ENCODE measurements at regions not wholly inside any gene's neighbourhood (a gene's known extent, or its start where the extent isn't known, plus 50 kb on each side); places are given as distances from the start of the nearest gene placed in this dataset.

DNA sequence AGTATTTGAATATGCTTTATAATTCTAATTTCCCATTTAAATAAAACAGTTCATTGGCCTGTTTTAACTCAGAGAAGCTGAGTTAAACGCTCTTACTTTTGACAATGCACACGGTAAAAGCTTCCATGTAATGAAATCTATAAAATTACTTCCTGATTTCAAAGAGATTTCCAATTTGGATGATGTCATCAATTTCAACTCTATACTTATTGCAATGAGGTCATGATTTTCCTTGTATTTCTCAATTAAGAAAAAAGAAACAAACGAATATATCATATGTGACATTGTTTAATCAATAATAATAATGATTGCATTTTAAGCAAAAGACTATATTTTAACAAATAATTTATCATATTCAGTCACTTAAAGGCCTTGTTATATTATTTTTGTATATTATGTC, 926.1 kb upstream of the MANEA start:
- H3K36me3 ChIP-seq (ENCODE audit: control insufficient read depth in 3 of 3, insufficient read depth in 3 of 3, low read length in 3 of 3) = no peaks in the 10 kb centered on the region
- no peaks in the 10 kb centered on the region for H3K9me3 ChIP-seq (ENCODE audit: control insufficient read depth in 3 of 3, low read length in 3 of 3)
- no peaks in the 10 kb centered on the region for H3K4me1 ChIP-seq (ENCODE audit: control insufficient read depth in 3 of 3, insufficient read depth in 3 of 3, low read length in 3 of 3)
- H3K27me3 ChIP-seq (ENCODE audit: control insufficient read depth in 3 of 3, insufficient read depth in 3 of 3, low read length in 3 of 3) = no peaks in the 10 kb centered on the region
- no peak overlapping the region for H3K27ac ChIP-seq (ENCODE audit: low read depth, low read length)
- no peak overlapping the region for H3K9ac ChIP-seq (ENCODE audit: low read depth in 1 of 3, low read length in 3 of 3)
- H3K4me3 ChIP-seq (ENCODE audit: low read length in 3 of 3) = no peak overlapping the region

DNA sequence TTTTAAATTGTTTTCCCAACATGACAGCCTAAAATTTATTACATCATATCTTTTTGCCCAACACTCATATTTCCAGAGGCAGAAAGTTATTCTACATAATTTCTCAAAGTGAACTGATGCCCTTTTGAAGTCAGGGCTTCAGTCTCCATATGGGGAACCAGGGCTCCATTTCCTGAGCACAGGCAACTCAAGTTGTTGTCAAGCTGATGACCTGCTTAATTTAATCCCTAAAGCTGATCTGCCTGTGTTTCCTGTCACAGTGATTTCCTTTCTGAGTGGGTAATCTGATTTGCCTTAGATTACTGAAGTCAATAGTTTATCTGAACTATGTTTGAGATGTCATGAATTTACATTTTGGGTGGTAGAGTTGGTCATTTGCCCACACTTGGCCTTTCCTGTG, 932.1 kb upstream of the MANEA start:
- Histone ChIP-seq H3K4me1 (ENCODE audit: control insufficient read depth in 3 of 3, insufficient read depth in 3 of 3, low read length in 3 of 3) (no peaks in the 10 kb centered on the region), H3K4me3 (ENCODE audit: low read length in 3 of 3) (no peak overlapping the region), H3K9ac (ENCODE audit: low read depth in 1 of 3, low read length in 3 of 3) (no peak overlapping the region), H3K36me3 (ENCODE audit: control insufficient read depth in 3 of 3, insufficient read depth in 3 of 3, low read length in 3 of 3) (no peaks in the 10 kb centered on the region), H3K9me3 (ENCODE audit: control insufficient read depth in 3 of 3, low read length in 3 of 3) (no peaks in the 10 kb centered on the region), H3K27ac (ENCODE audit: low read depth, low read length) (no peak overlapping the region), H3K27me3 (ENCODE audit: control insufficient read depth in 3 of 3, insufficient read depth in 3 of 3, low read length in 3 of 3) (no peaks in the 10 kb centered on the region)

DNA sequence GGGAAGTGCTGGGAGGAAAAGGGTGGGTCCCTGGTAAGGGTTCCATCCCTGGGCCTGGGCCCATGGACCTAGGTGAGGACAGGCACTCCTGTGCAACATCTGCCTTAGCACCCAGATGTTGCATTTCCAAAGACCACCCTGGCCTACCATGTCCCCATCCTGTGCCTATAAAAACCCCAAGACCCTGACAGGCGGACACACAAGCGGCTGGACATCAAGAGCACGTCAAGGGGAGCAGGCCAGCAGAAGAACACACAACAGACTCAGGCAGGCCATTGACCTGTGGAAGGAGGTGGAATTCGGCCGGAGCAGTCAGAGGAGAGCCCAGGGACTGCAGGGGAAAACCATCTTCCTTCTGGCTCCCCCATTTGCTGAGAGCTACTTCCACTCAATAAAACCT, 937.8 kb upstream of the MANEA start:
- H3K4me3 ChIP-seq (ENCODE audit: low read length in 3 of 3) = no peak overlapping the region
- no peaks in the 10 kb centered on the region for H3K27me3 ChIP-seq (ENCODE audit: control insufficient read depth in 3 of 3, insufficient read depth in 3 of 3, low read length in 3 of 3)
- no peak overlapping the region for H3K9ac ChIP-seq (ENCODE audit: low read depth in 1 of 3, low read length in 3 of 3)
- no peaks in the 10 kb centered on the region for H3K4me1 ChIP-seq (ENCODE audit: control insufficient read depth in 3 of 3, insufficient read depth in 3 of 3, low read length in 3 of 3)
- H3K36me3 ChIP-seq (ENCODE audit: control insufficient read depth in 3 of 3, insufficient read depth in 3 of 3, low read length in 3 of 3) = no peaks in the 10 kb centered on the region
- no peaks in the 10 kb centered on the region for H3K9me3 ChIP-seq (ENCODE audit: control insufficient read depth in 3 of 3, low read length in 3 of 3)
- no peak overlapping the region for H3K27ac ChIP-seq (ENCODE audit: low read depth, low read length)

DNA sequence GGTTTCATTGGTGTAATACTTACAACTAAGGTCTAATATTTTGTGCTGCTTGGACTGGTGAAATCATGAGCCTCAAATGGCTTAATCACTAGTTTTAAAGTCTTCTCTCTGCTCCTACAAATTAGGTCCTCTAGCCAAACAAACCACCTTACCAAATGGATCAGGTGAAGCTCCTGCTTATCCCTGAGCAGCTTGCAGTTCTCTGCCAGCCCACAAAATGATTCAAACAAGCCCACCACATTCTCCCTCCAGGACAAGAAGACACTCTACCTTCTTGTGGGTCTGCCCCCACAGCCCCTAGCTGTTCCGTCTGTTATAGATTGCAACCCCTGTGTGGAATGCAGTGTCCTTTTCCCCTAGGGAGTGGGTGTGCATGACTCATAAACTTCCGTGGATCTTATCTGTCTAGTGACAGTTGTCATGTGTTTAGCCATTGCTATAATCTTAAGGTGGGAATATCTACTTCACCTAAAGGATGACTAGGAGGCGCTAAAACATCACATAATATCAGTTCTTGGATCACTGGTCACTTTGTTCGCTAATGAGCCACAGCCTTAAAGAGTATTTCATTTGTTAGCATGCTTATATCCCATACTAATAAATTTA, 940.5 kb upstream of the MANEA start:
- Histone ChIP-seq H3K36me3 (ENCODE audit: control insufficient read depth in 3 of 3, insufficient read depth in 3 of 3, low read length in 3 of 3) (no peaks in the 10 kb centered on the region), H3K9ac (ENCODE audit: low read depth in 1 of 3, low read length in 3 of 3) (no peak overlapping the region), H3K27ac (ENCODE audit: low read depth, low read length) (no peak overlapping the region), H3K27me3 (ENCODE audit: control insufficient read depth in 3 of 3, insufficient read depth in 3 of 3, low read length in 3 of 3) (no peaks in the 10 kb centered on the region), H3K9me3 (ENCODE audit: control insufficient read depth in 3 of 3, low read length in 3 of 3) (no peaks in the 10 kb centered on the region), H3K4me3 (ENCODE audit: low read length in 3 of 3) (no peak overlapping the region), H3K4me1 (ENCODE audit: control insufficient read depth in 3 of 3, insufficient read depth in 3 of 3, low read length in 3 of 3) (no peaks in the 10 kb centered on the region)

DNA sequence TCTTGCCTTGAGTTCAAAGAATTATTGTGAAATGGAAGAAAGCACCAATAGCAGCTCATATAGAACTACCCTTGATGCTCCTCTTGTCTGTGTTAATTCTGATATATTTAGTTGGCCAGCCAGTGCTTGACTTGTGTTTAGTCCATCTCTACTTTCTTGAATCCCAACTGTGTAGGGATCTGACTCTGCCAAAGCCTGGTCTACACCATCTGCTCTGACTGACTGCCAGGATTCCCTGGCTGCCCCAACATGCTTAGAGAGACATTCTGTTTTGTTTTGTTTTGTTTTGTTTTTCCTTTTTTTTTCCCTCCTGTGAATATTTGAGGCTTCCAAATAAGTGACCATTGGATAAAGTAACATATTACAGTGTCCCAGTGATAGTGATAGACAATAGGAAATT, 953.7 kb upstream of the MANEA start:
- H3K4me3 ChIP-seq (ENCODE audit: low read length in 3 of 3) = no peak overlapping the region
- H3K27me3 ChIP-seq (ENCODE audit: control insufficient read depth in 3 of 3, insufficient read depth in 3 of 3, low read length in 3 of 3) = no peaks in the 10 kb centered on the region
- no peaks in the 10 kb centered on the region for H3K36me3 ChIP-seq (ENCODE audit: control insufficient read depth in 3 of 3, insufficient read depth in 3 of 3, low read length in 3 of 3)
- no peak overlapping the region for H3K9ac ChIP-seq (ENCODE audit: low read depth in 1 of 3, low read length in 3 of 3)
- H3K27ac ChIP-seq (ENCODE audit: low read depth, low read length) = no peak overlapping the region
- no peaks in the 10 kb centered on the region for H3K9me3 ChIP-seq (ENCODE audit: control insufficient read depth in 3 of 3, low read length in 3 of 3)
- no peaks in the 10 kb centered on the region for H3K4me1 ChIP-seq (ENCODE audit: control insufficient read depth in 3 of 3, insufficient read depth in 3 of 3, low read length in 3 of 3)

DNA sequence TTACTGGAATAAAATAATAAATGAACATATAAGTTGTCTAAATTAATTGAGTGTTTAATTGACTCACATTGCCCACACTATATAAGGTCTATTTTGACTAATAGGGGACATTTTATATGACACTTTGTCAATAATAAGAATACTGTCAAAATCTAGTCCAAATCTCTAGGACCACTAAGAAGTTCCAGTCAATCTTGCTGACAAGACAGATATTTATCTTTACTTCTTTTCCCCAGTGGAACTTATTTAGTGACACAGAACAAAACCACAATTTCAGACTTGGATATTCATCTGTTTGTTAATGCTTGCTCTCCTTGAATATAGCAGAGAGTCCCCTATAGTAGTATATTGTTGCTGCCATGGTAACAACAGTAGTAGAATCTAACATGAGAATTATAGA, 954.6 kb upstream of the MANEA start:
- H3K9me3 ChIP-seq (ENCODE audit: control insufficient read depth in 3 of 3, low read length in 3 of 3) = no peaks in the 10 kb centered on the region
- no peaks in the 10 kb centered on the region for H3K27me3 ChIP-seq (ENCODE audit: control insufficient read depth in 3 of 3, insufficient read depth in 3 of 3, low read length in 3 of 3)
- no peaks in the 10 kb centered on the region for H3K4me1 ChIP-seq (ENCODE audit: control insufficient read depth in 3 of 3, insufficient read depth in 3 of 3, low read length in 3 of 3)
- no peak overlapping the region for H3K27ac ChIP-seq (ENCODE audit: low read depth, low read length)
- H3K4me3 ChIP-seq (ENCODE audit: low read length in 3 of 3) = no peak overlapping the region
- H3K9ac ChIP-seq (ENCODE audit: low read depth in 1 of 3, low read length in 3 of 3) = no peak overlapping the region
- H3K36me3 ChIP-seq (ENCODE audit: control insufficient read depth in 3 of 3, insufficient read depth in 3 of 3, low read length in 3 of 3) = no peaks in the 10 kb centered on the region

DNA sequence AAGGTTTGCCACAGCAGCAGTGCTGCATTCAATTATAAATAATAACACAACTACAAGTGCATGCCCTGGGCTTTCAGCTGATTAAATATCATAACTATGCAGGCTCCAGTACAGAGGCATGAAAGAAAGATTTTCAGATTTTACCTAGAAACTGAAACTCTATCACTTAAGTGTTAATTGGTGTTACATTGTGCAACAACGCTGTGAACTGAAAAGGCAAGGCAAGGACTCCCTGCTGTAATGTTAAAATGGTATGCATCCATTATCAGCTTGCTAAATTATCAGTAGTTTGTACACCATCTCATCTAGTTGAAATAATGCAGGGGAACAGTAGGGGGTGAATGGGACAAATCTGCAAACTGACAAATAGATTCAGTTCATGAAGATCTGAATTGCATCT, 976.7 kb upstream of the MANEA start:
- H3K36me3 ChIP-seq (ENCODE audit: control insufficient read depth in 3 of 3, insufficient read depth in 3 of 3, low read length in 3 of 3) = no peaks in the 10 kb centered on the region
- H3K4me3 ChIP-seq (ENCODE audit: low read length in 3 of 3) = no peak overlapping the region
- no peaks in the 10 kb centered on the region for H3K4me1 ChIP-seq (ENCODE audit: control insufficient read depth in 3 of 3, insufficient read depth in 3 of 3, low read length in 3 of 3)
- H3K9me3 ChIP-seq (ENCODE audit: control insufficient read depth in 3 of 3, low read length in 3 of 3) = no peaks in the 10 kb centered on the region
- no peak overlapping the region for H3K27ac ChIP-seq (ENCODE audit: low read depth, low read length)
- H3K27me3 ChIP-seq (ENCODE audit: control insufficient read depth in 3 of 3, insufficient read depth in 3 of 3, low read length in 3 of 3) = no peaks in the 10 kb centered on the region
- H3K9ac ChIP-seq (ENCODE audit: low read depth in 1 of 3, low read length in 3 of 3) = no peak overlapping the region

DNA sequence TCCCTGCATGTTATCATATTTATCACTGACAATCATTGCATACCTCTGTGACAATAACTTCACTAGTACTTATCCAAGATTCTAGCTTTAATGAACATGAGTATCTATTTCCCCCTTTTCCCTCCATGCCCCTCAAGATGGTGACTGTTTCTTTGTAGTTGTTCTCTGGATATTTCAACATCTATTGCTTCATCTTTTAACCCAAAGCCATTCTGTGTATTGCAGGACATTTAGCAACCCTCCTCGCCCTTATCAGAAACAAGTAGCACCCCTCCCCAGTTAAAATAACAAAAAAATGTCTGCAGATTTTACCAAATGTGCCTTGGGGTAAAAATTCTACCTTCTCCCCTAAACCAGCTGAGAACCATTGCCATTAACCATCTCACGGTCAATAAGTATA, 979.8 kb upstream of the MANEA start:
- Histone ChIP-seq H3K4me3 (ENCODE audit: low read length in 3 of 3) (no peak overlapping the region), H3K9me3 (ENCODE audit: control insufficient read depth in 3 of 3, low read length in 3 of 3) (no peaks in the 10 kb centered on the region), H3K4me1 (ENCODE audit: control insufficient read depth in 3 of 3, insufficient read depth in 3 of 3, low read length in 3 of 3) (no peaks in the 10 kb centered on the region), H3K36me3 (ENCODE audit: control insufficient read depth in 3 of 3, insufficient read depth in 3 of 3, low read length in 3 of 3) (no peaks in the 10 kb centered on the region), H3K9ac (ENCODE audit: low read depth in 1 of 3, low read length in 3 of 3) (no peak overlapping the region), H3K27me3 (ENCODE audit: control insufficient read depth in 3 of 3, insufficient read depth in 3 of 3, low read length in 3 of 3) (no peaks in the 10 kb centered on the region), H3K27ac (ENCODE audit: low read depth, low read length) (no peak overlapping the region)

DNA sequence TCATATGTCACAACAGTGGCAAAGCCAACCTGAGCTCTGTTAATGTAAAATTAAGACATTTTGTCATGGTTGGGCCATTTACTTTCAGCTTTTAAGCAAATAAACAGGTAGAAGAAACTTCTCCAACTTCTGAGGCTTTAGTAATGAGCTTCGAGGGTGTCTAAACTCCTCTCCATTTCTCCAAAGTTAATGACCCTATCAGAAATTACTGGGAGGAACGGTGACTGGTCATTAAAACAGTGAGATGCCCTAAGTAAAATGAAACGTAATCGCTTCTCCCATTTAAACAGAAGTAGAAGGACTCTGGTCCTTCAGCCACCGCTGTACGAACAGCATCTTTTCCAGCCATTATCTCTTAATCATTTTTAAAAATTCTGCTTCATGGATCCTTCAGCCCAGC, 986.9 kb upstream of the MANEA start:
- H3K27me3 ChIP-seq (ENCODE audit: control insufficient read depth in 3 of 3, insufficient read depth in 3 of 3, low read length in 3 of 3) = no peaks in the 10 kb centered on the region
- no peaks in the 10 kb centered on the region for H3K9me3 ChIP-seq (ENCODE audit: control insufficient read depth in 3 of 3, low read length in 3 of 3)
- no peaks in the 10 kb centered on the region for H3K4me1 ChIP-seq (ENCODE audit: control insufficient read depth in 3 of 3, insufficient read depth in 3 of 3, low read length in 3 of 3)
- no peak overlapping the region for H3K9ac ChIP-seq (ENCODE audit: low read depth in 1 of 3, low read length in 3 of 3)
- H3K27ac ChIP-seq (ENCODE audit: low read depth, low read length) = no peak overlapping the region
- H3K4me3 ChIP-seq (ENCODE audit: low read length in 3 of 3) = no peak overlapping the region
- H3K36me3 ChIP-seq (ENCODE audit: control insufficient read depth in 3 of 3, insufficient read depth in 3 of 3, low read length in 3 of 3) = no peaks in the 10 kb centered on the region

DNA sequence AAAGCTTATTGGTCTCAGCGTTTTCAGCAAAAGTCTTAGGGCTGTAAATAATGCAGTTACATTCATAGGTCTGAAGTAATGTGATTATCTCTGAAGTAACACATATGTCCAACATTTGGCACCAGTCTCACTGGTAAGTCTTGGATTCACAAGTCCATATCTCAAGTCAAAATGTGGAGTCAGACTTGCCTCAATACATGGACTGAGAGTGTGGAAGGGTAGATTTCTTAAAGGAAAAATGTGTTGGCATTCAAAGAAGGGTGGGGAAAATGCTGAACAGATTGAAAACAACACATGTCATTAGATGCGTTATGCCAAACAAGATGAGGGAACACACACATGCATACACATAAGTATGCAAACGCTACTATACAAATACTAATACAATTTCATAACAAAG, 989.0 kb upstream of the MANEA start:
- no peaks in the 10 kb centered on the region for H3K9me3 ChIP-seq (ENCODE audit: control insufficient read depth in 3 of 3, low read length in 3 of 3)
- H3K27me3 ChIP-seq (ENCODE audit: control insufficient read depth in 3 of 3, insufficient read depth in 3 of 3, low read length in 3 of 3) = no peaks in the 10 kb centered on the region
- no peak overlapping the region for H3K27ac ChIP-seq (ENCODE audit: low read depth, low read length)
- no peaks in the 10 kb centered on the region for H3K36me3 ChIP-seq (ENCODE audit: control insufficient read depth in 3 of 3, insufficient read depth in 3 of 3, low read length in 3 of 3)
- H3K9ac ChIP-seq (ENCODE audit: low read depth in 1 of 3, low read length in 3 of 3) = no peak overlapping the region
- no peaks in the 10 kb centered on the region for H3K4me1 ChIP-seq (ENCODE audit: control insufficient read depth in 3 of 3, insufficient read depth in 3 of 3, low read length in 3 of 3)
- no peak overlapping the region for H3K4me3 ChIP-seq (ENCODE audit: low read length in 3 of 3)

DNA sequence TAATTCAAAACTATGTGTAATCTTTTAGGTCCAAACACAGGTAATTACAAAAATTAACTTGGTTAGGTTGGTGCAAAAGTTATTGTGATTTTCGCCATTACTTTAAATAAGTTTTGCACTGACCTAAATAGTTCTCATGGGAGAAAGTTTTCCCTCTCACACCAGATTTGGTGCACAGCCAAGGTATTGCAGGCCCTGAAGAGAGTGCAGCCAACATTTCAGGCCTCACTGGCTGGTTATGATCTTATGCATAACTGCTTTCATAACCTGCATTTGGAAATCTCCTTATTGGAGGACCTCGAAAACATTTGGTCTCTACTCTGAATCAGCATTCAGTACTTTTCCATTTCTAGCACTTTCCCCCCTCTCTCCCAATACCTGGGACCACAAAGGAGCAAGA, 993.1 kb upstream of the MANEA start:
- Histone ChIP-seq H3K4me3 (ENCODE audit: low read length in 3 of 3) (no peak overlapping the region), H3K4me1 (ENCODE audit: control insufficient read depth in 3 of 3, insufficient read depth in 3 of 3, low read length in 3 of 3) (no peaks in the 10 kb centered on the region), H3K36me3 (ENCODE audit: control insufficient read depth in 3 of 3, insufficient read depth in 3 of 3, low read length in 3 of 3) (no peaks in the 10 kb centered on the region), H3K9me3 (ENCODE audit: control insufficient read depth in 3 of 3, low read length in 3 of 3) (no peaks in the 10 kb centered on the region), H3K9ac (ENCODE audit: low read depth in 1 of 3, low read length in 3 of 3) (no peak overlapping the region), H3K27ac (ENCODE audit: low read depth, low read length) (no peak overlapping the region), H3K27me3 (ENCODE audit: control insufficient read depth in 3 of 3, insufficient read depth in 3 of 3, low read length in 3 of 3) (no peaks in the 10 kb centered on the region)
